Activated T-helper 1 cell treated with Interleukin-2 at 50 U/mL for 16 hours (primary cell): ENCODE measurements at regions not wholly inside any gene's neighbourhood (a gene's known extent, or its start where the extent isn't known, plus 50 kb on each side); places are given as distances from the start of the nearest gene placed in this dataset.

ENCODE experiments used
- DNase-seq: peaks from one replicate; pipeline ENCODE4 v3.0.0-alpha.2; 2020; ENCODE audit warnings: low read depth

- no peak for DNase-seq
These were observed 84.3 kb upstream of the CELF4 start for GRCh38 chr18:37649930-37650329.

GRCh38 chr18:37649416-37649815 is 83.8 kb upstream of the CELF4 start:
- no peak for DNase-seq

- DNase-seq: no peak
These were observed 76.0 kb upstream of the CELF4 start for GRCh38 chr18:37641573-37641972.

- DNase-seq: no peak
These were observed 74.9 kb upstream of the CELF4 start for GRCh38 chr18:37640504-37640903.

DNA sequence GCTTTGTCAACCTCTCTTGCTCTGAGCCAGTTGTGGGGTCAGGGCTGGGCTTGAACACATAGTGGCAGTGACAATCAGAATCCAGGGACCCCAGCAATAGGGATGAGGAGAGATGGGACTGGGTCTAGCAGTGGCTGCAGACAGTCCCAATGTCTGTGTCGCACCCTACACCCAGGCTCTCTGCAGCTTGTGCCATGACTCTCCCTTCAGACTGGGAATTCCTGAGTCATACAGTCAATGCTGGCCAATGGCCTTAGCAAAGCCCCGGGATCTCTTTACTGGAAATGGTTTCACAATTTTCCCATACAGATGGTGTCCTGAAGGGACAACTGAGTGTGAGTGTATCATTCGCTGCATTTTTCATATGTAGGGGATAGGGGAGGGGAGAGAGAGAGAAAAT is 74.2 kb upstream of the CELF4 start:
- DNase-seq: no peak

GRCh38 chr18:37637478-37637850 is 71.9 kb upstream of the CELF4 start:
- DNase-seq: no peak

DNA sequence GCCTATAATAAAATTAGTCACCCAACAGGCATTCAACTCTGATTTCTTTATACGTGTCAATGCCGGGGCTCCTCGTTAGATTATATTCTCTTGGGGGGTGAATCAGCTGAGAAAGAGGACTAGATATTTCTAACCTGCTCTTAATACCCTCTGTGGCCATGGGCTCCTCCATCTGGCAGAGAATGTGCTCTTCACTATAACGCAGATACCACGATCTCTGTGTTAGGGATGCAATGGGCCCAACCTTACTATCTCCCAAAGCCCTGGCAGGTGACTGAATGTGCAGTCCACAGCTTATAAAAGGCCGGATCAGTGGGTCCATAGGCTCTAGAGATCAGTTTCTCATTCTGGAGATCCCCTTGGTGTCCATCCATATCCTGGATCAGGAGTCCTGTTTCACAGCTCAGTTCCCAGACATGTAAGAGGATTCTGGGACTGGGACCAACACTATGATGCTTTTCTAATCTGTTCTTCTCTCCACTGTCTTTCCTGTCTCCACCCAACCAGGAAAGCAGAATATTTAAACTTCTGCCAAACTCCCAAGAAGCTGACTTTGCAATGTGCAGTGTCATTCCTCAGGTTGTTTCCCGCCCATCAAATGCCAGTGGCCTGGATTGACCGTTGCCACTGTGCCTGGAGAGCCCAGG is 71.4 kb upstream of the CELF4 start:
- no peak for DNase-seq

GRCh38 chr18:37634516-37634915 is 68.9 kb upstream of the CELF4 start:
- no peak for DNase-seq

- DNase-seq: no peak
These were observed 65.8 kb upstream of the CELF4 start for GRCh38 chr18:37631422-37631821.

GRCh38 chr18:37630334-37630733 is 64.7 kb upstream of the CELF4 start:
- DNase-seq: no peak

- DNase-seq: no peak
These were observed 63.0 kb upstream of the CELF4 start for GRCh38 chr18:37628470-37629220.

- no peak for DNase-seq
These were observed 58.7 kb upstream of the CELF4 start for GRCh38 chr18:37624318-37624717.

DNA sequence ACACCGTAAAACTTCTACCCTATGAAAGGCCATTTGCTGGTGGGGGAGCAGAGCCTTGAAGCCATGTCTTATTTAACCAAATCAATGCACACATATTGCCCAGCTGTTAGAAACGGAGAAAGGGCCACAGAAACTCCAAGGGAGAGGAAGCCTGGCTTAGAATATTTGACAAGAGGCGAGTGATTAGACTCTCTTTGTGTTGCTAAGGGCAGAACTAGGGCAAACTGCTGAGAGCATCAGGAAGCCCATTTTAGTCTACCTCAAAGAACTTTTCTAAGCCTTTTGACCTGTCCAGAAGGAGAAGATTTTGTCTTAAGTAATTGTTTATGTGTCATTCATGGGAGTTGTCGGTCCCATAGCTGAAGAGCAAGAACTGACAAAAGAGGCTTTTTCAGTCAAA is 54.4 kb upstream of the CELF4 start:
- DNase-seq: no peak

DNA sequence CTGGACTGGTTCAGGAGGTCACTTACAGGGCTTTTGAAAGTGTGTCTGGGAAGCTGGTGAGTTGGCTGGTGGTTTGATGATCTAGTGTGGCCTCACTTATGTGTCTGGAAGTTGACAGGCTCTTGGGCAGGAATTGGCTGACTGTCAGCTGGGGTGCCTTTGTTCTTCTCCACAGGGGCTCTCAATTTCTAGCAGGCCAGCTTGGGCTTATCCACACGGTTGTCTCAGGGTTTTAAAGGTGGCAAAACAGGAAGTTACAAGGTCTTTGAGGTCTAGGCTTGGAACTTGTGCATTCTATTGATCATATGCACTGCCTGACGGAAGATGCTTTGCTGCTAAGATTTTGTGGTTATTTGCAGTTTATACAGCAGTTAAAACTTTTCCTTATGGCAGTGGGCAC is 52.0 kb upstream of the CELF4 start:
- no peak for DNase-seq
